Osteocyte (in vitro differentiated cells): ENCODE measurements at regions not wholly inside any gene's neighbourhood (a gene's known extent, or its start where the extent isn't known, plus 50 kb on each side); places are given as distances from the start of the nearest gene placed in this dataset.

Experiments
- DNase-seq: peaks from one replicate; pipeline ENCODE4 v3.0.0; 2021; ENCODE audit warnings: mixed read lengths; ENCODE audit not compliant: unreplicated experiment; ENCODE audit errors: extremely low spot score
- H3K27ac Mint-ChIP-seq: one replicate; pipeline ENCODE4 v1.8.0; 2021; ENCODE audit warnings: mild to moderate bottlenecking, mixed read lengths; ENCODE audit not compliant: unreplicated experiment
- H3K27me3 Mint-ChIP-seq: one replicate; pipeline ENCODE4 v1.8.0; 2021; ENCODE audit warnings: mixed read lengths; ENCODE audit not compliant: unreplicated experiment
- H3K36me3 Mint-ChIP-seq: one replicate; pipeline ENCODE4 v1.8.0; 2021; ENCODE audit warnings: mixed read lengths; ENCODE audit not compliant: unreplicated experiment
- H3K4me1 Mint-ChIP-seq: one replicate; pipeline ENCODE4 v1.8.0; 2021; ENCODE audit warnings: mixed read lengths; ENCODE audit not compliant: unreplicated experiment
- H3K4me3 Mint-ChIP-seq: one replicate; pipeline ENCODE4 v1.8.0; 2021; ENCODE audit warnings: mild to moderate bottlenecking, moderate library complexity, mixed read lengths; ENCODE audit not compliant: unreplicated experiment
- H3K9me3 Mint-ChIP-seq: one replicate; pipeline ENCODE4 v1.8.0; 2021; ENCODE audit warnings: mixed read lengths; ENCODE audit not compliant: unreplicated experiment
- CTCF ChIP-seq: fragments of 200-600 bp; sonication (generic); IDR thresholded peaks from 2 replicates; pipeline ENCODE4 v1.5.0; 2021; ENCODE audit warnings: antibody characterized with exemption, mild to moderate bottlenecking, moderate library complexity

- Mint-ChIP-seq H3K4me1 (no peaks in the 10 kb centered on the region), H3K36me3 (no peaks in the 10 kb centered on the region), H3K27ac (no peak overlapping the region), H3K27me3 (peaks cover 26% of the 10 kb centered on the region), H3K9me3 (no peaks in the 10 kb centered on the region), H3K4me3 (no peak overlapping the region)
- no peak for TF ChIP-seq CTCF
- DNase-seq = no peak
Measured at GRCh38 chr2:204187229-204188083, 250.9 kb downstream of the ICOS start.

GRCh38 chr2:204191574-204191973, 255.0 kb downstream of the ICOS start:
- Mint-ChIP-seq H3K27me3 (peaks cover 35% of the 10 kb centered on the region), H3K4me1 (no peaks in the 10 kb centered on the region), H3K27ac (no peak overlapping the region), H3K9me3 (no peaks in the 10 kb centered on the region), H3K4me3 (no peak overlapping the region), H3K36me3 (no peaks in the 10 kb centered on the region)
- DNase-seq = no peak
- TF ChIP-seq CTCF = no peak

- Mint-ChIP-seq H3K4me3 (no peak overlapping the region), H3K36me3 (no peaks in the 10 kb centered on the region), H3K27me3 (peaks cover 48% of the 10 kb centered on the region), H3K4me1 (no peaks in the 10 kb centered on the region), H3K27ac (no peak overlapping the region), H3K9me3 (no peaks in the 10 kb centered on the region)
- TF ChIP-seq CTCF = no peak
- DNase-seq = no peak
Measured at GRCh38 chr2:204195498-204195897, 258.9 kb downstream of the ICOS start.

- Mint-ChIP-seq H3K36me3 (no peaks in the 10 kb centered on the region), H3K27ac (no peak overlapping the region), H3K27me3 (peaks cover 42% of the 10 kb centered on the region), H3K4me3 (no peak overlapping the region), H3K9me3 (no peaks in the 10 kb centered on the region), H3K4me1 (no peaks in the 10 kb centered on the region)
- no peak for DNase-seq
- TF ChIP-seq CTCF = no peak
Measured at GRCh38 chr2:204197336-204198005, 260.9 kb downstream of the ICOS start.

GRCh38 chr2:204199357-204199756, 262.8 kb downstream of the ICOS start:
- no peak overlapping the region for H3K27ac Mint-ChIP-seq
- no peaks in the 10 kb centered on the region for H3K36me3 Mint-ChIP-seq
- H3K27me3 Mint-ChIP-seq = peaks cover 39% of the 10 kb centered on the region
- H3K4me1 Mint-ChIP-seq = no peaks in the 10 kb centered on the region
- no peaks in the 10 kb centered on the region for H3K9me3 Mint-ChIP-seq
- DNase-seq = no peak
- no peak overlapping the region for H3K4me3 Mint-ChIP-seq
- no peak for TF ChIP-seq CTCF
